HuH-7.5 (cell line): ENCODE measurements at regions not wholly inside any gene's neighbourhood (a gene's known extent, or its start where the extent isn't known, plus 50 kb on each side); places are given as distances from the start of the nearest gene placed in this dataset.
A peak's percentile ranks its signal among the peaks of the same experiment; 100 is the strongest.

Experiments
- DNase-seq: peaks from one replicate; pipeline ENCODE4 v3.0.0; 2011; ENCODE audit warnings: low spot score

GRCh38 chr4:137739391-137739790 lies 207.1 kb upstream of the PCDH18 start:
- DNase-seq = no peak

GRCh38 chr4:137738375-137738990 lies 206.2 kb upstream of the PCDH18 start:
- no peak for DNase-seq

GRCh38 chr4:137735561-137736104 lies 203.3 kb upstream of the PCDH18 start:
- DNase-seq = no peak

- DNase-seq = peak; percentile 30
Measured at GRCh38 chr4:137733174-137734141, 201.2 kb upstream of the PCDH18 start.

GRCh38 chr4:137722910-137723309 lies 190.6 kb upstream of the PCDH18 start:
- DNase-seq = no peak

GRCh38 chr4:137711502-137711901 lies 179.2 kb upstream of the PCDH18 start:
- DNase-seq = no peak

- DNase-seq = no peak
Measured at GRCh38 chr4:137707626-137708025, 175.3 kb upstream of the PCDH18 start.

- DNase-seq = no peak
Measured at GRCh38 chr4:137707102-137707620, 174.9 kb upstream of the PCDH18 start.

- DNase-seq = no peak
Measured at GRCh38 chr4:137705171-137705783, 173.0 kb upstream of the PCDH18 start.

GRCh38 chr4:137703195-137703594 lies 170.9 kb upstream of the PCDH18 start:
- DNase-seq = no peak

- no peak for DNase-seq
Measured at GRCh38 chr4:137702512-137702911, 170.2 kb upstream of the PCDH18 start.

- no peak for DNase-seq
Measured at GRCh38 chr4:137701401-137701800, 169.1 kb upstream of the PCDH18 start.

GRCh38 chr4:137700751-137701150 lies 168.5 kb upstream of the PCDH18 start:
- DNase-seq = no peak

- DNase-seq = no peak
Measured at GRCh38 chr4:137700072-137700471, 167.8 kb upstream of the PCDH18 start.

- DNase-seq = no peak
Measured at GRCh38 chr4:137694138-137694537, 161.8 kb upstream of the PCDH18 start.

- no peak for DNase-seq
Measured at GRCh38 chr4:137693641-137694040, 161.3 kb upstream of the PCDH18 start.

- no peak for DNase-seq
Measured at GRCh38 chr4:137692205-137692604, 159.9 kb upstream of the PCDH18 start.

GRCh38 chr4:137688651-137689050 lies 156.4 kb upstream of the PCDH18 start:
- DNase-seq = no peak

GRCh38 chr4:137685357-137685756 lies 153.1 kb upstream of the PCDH18 start:
- no peak for DNase-seq

GRCh38 chr4:137681081-137681480 lies 148.8 kb upstream of the PCDH18 start:
- no peak for DNase-seq

GRCh38 chr4:137678796-137679195 lies 146.5 kb upstream of the PCDH18 start:
- DNase-seq = no peak

GRCh38 chr4:137677863-137678262 lies 145.6 kb upstream of the PCDH18 start:
- no peak for DNase-seq
